ENCODE measurements at regions not wholly inside any gene's neighbourhood (a gene's known extent, or its start where the extent isn't known, plus 50 kb on each side); places are given as distances from the start of the nearest gene placed in this dataset.

- FAIRE-seq (no peak), DNase-seq (ENCODE audit: low read depth) (no peak)
- Histone ChIP-seq H3K4me3 (ENCODE audit: low read depth, low read length) (no peak overlapping the region), H3K36me3 (ENCODE audit: control insufficient read depth, insufficient read depth, low read length) (no peaks in the 10 kb centered on the region), H3K27me3 (ENCODE audit: control insufficient read depth, insufficient read depth, low read length) (no peaks in the 10 kb centered on the region)
- no peak for TF ChIP-seq CTCF (IDR thresholded peaks at IDR 0.05; ENCODE audit: insufficient read depth, low read length, severe bottlenecking)
Observed at GRCh38 chr13:40475617-40476016, 190.8 kb downstream of the FOXO1 start.

GRCh38 chr13:40476175-40476958, 190.1 kb downstream of the FOXO1 start:
- Histone ChIP-seq H3K4me3 (ENCODE audit: low read depth, low read length) (no peak overlapping the region), H3K27me3 (ENCODE audit: control insufficient read depth, insufficient read depth, low read length) (no peaks in the 10 kb centered on the region), H3K36me3 (ENCODE audit: control insufficient read depth, insufficient read depth, low read length) (no peaks in the 10 kb centered on the region)
- no peak for DNase-seq (ENCODE audit: low read depth)
- FAIRE-seq = peak; percentile 32
- TF ChIP-seq CTCF (IDR thresholded peaks at IDR 0.05; ENCODE audit: insufficient read depth, low read length, severe bottlenecking) = no peak

- no peaks in the 10 kb centered on the region for H3K36me3 ChIP-seq (ENCODE audit: control insufficient read depth, insufficient read depth, low read length)
- no peak for TF ChIP-seq CTCF (IDR thresholded peaks at IDR 0.05; ENCODE audit: insufficient read depth, low read length, severe bottlenecking)
- H3K4me3 ChIP-seq (ENCODE audit: low read depth, low read length) = no peak overlapping the region
- H3K27me3 ChIP-seq (ENCODE audit: control insufficient read depth, insufficient read depth, low read length) = no peaks in the 10 kb centered on the region
- no peak for DNase-seq (ENCODE audit: low read depth)
- no peak for FAIRE-seq
Observed at GRCh38 chr13:40477623-40478608, 188.5 kb downstream of the FOXO1 start.

- H3K36me3 ChIP-seq (ENCODE audit: control insufficient read depth, insufficient read depth, low read length) = no peaks in the 10 kb centered on the region
- no peaks in the 10 kb centered on the region for H3K27me3 ChIP-seq (ENCODE audit: control insufficient read depth, insufficient read depth, low read length)
- FAIRE-seq = no peak
Observed at GRCh38 chr13:40478775-40479174, 187.7 kb downstream of the FOXO1 start.

GRCh38 chr13:40479196-40479845, 187.1 kb downstream of the FOXO1 start:
- H3K4me3 ChIP-seq (ENCODE audit: low read depth, low read length) = no peak overlapping the region
- no peak for TF ChIP-seq CTCF (IDR thresholded peaks at IDR 0.05; ENCODE audit: insufficient read depth, low read length, severe bottlenecking)
- H3K36me3 ChIP-seq (ENCODE audit: control insufficient read depth, insufficient read depth, low read length) = no peaks in the 10 kb centered on the region
- FAIRE-seq (no peak), DNase-seq (ENCODE audit: low read depth) (no peak)
- H3K27me3 ChIP-seq (ENCODE audit: control insufficient read depth, insufficient read depth, low read length) = no peaks in the 10 kb centered on the region

More at GRCh38 chr13:40478775-40479174, 187.7 kb downstream of the FOXO1 start:
- no peak for TF ChIP-seq CTCF (IDR thresholded peaks at IDR 0.05; ENCODE audit: insufficient read depth, low read length, severe bottlenecking)
- DNase-seq (ENCODE audit: low read depth) = no peak
- H3K4me3 ChIP-seq (ENCODE audit: low read depth, low read length) = no peak overlapping the region

Data from bronchial epithelial cell (primary cell).